CD1c-positive myeloid dendritic cell (primary cell): ENCODE measurements at regions not wholly inside any gene's neighbourhood (a gene's known extent, or its start where the extent isn't known, plus 50 kb on each side); places are given as distances from the start of the nearest gene placed in this dataset.

ENCODE experiments used
- DNase-seq: peaks from one replicate; pipeline ENCODE4 v3.0.0-alpha.2; 2016; ENCODE audit errors: extremely low spot score

GRCh38 chr4:13054420-13054970 lies 429.6 kb downstream of the RAB28 start:
- DNase-seq, result no peak

GRCh38 chr4:13047591-13047990 lies 436.5 kb downstream of the RAB28 start:
- no peak for DNase-seq

GRCh38 chr4:13036841-13037240 lies 447.3 kb downstream of the RAB28 start:
- no peak for DNase-seq

- DNase-seq, result no peak
Measured at GRCh38 chr4:13032936-13033335, 451.2 kb downstream of the RAB28 start.

GRCh38 chr4:13024147-13025105 lies 459.7 kb downstream of the RAB28 start:
- DNase-seq, result no peak

- no peak for DNase-seq
Measured at GRCh38 chr4:13007802-13008470, 476.2 kb downstream of the RAB28 start.

GRCh38 chr4:12993923-12994322 lies 490.2 kb downstream of the RAB28 start:
- DNase-seq, result no peak

GRCh38 chr4:12987284-12987683 lies 496.9 kb downstream of the RAB28 start:
- no peak for DNase-seq

GRCh38 chr4:12979797-12980196 lies 504.3 kb downstream of the RAB28 start:
- DNase-seq, result no peak

- DNase-seq, result no peak
Measured at GRCh38 chr4:12978310-12978709, 505.8 kb downstream of the RAB28 start.

- no peak for DNase-seq
Measured at GRCh38 chr4:12975511-12975910, 508.6 kb downstream of the RAB28 start.

GRCh38 chr4:12973522-12973921 lies 510.6 kb downstream of the RAB28 start:
- DNase-seq, result no peak

GRCh38 chr4:12968345-12968744 lies 515.8 kb downstream of the RAB28 start:
- DNase-seq, result no peak

- no peak for DNase-seq
Measured at GRCh38 chr4:12966726-12967125, 517.4 kb downstream of the RAB28 start.

- DNase-seq, result no peak
Measured at GRCh38 chr4:12965334-12965733, 518.8 kb downstream of the RAB28 start.

- DNase-seq, result no peak
Measured at GRCh38 chr4:12963912-12964311, 520.2 kb downstream of the RAB28 start.

- no peak for DNase-seq
Measured at GRCh38 chr4:12963291-12963690, 520.8 kb downstream of the RAB28 start.

GRCh38 chr4:12961713-12962112 lies 522.4 kb downstream of the RAB28 start:
- no peak for DNase-seq

GRCh38 chr4:12958436-12958835 lies 525.7 kb downstream of the RAB28 start:
- no peak for DNase-seq

GRCh38 chr4:12957108-12957507 lies 527.0 kb downstream of the RAB28 start:
- DNase-seq, result no peak

- DNase-seq, result no peak
Measured at GRCh38 chr4:12956026-12956425, 528.1 kb downstream of the RAB28 start.

- DNase-seq, result no peak
Measured at GRCh38 chr4:12949719-12950490, 534.2 kb downstream of the RAB28 start.
